GM18517 (cell line): ENCODE measurements at regions not wholly inside any gene's neighbourhood (a gene's known extent, or its start where the extent isn't known, plus 50 kb on each side); places are given as distances from the start of the nearest gene placed in this dataset.
"Not testable (repeated sequence)": the region's sequence is repeated elsewhere in the genome, so short reads cannot be mapped to it uniquely, and the experiment has no call there.

ENCODE experiments used
- ATAC-seq: cut with Tn5 transposase; IDR thresholded peaks from one replicate; pipeline ENCODE4 v1.9.1; 2021; ENCODE audit warnings: mild to moderate bottlenecking, moderate library complexity; ENCODE audit not compliant: unreplicated experiment

DNA sequence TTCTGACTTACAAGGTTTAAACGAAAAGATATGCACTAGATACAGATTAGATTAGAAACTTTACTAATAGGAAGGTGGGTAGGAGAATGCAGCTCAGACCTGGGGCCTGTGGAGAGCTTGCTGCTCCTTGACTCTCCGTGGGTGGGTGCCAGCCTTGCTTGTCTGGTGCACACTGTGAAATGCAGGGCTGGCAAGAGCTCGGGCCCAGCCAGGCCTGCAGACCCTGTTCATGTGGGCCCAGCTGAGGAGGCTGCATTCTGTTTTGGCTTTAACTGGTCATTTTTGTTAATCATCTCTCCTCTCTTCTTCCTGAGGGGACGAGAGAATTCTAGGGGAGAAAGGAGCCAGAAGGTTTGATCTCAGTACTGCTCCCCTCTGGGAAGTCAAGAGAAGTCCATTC, 325.4 kb downstream of the QKI start:
- no peak for ATAC-seq

- ATAC-seq: no peak
These were observed 324.8 kb downstream of the QKI start for GRCh38 chr6:163739408-163739725.

GRCh38 chr6:163738725-163739407, 324.3 kb downstream of the QKI start:
- ATAC-seq: peak; percentile 83

GRCh38 chr6:163738304-163738703, 323.8 kb downstream of the QKI start:
- ATAC-seq: no peak

DNA sequence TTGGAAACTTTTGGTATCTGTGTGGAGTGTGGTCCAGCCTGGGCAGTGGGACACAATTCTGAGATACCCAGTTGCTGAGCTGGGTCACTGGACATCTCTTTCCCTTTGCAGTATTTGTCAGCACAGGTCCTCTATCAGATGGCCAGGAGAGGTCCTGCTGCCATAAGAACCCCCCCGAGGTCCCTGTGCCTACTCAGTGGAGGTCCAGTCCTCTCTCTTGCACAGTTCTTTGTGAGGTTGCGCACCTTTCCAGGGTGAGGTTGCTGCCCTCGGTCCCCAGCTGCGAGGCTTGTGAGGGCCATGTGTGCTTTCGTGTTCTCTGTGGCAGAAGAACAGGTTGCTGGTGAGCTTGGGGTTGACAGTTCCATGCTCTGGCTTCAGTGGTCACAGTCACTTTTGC, 320.6 kb downstream of the QKI start:
- no peak for ATAC-seq

DNA sequence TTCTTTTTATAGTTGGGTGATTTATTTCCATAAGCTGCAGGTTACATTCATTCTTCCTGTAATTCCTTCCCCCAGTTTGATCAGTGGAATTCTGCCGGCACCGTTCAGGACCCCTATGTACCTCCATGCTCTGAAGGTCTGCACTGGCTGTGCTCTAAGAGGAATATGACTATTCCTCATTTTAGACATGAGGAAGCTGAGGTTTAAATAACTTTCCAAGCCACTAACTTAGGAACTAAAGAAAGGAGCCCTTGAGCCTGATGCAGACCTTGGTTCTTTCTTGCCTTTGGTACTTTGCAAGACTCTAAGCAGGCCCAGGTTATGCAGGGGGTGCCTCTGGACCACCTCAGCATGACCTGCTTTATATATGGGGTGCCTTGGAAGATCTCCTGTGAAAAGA, 318.5 kb downstream of the QKI start:
- ATAC-seq: no peak

DNA sequence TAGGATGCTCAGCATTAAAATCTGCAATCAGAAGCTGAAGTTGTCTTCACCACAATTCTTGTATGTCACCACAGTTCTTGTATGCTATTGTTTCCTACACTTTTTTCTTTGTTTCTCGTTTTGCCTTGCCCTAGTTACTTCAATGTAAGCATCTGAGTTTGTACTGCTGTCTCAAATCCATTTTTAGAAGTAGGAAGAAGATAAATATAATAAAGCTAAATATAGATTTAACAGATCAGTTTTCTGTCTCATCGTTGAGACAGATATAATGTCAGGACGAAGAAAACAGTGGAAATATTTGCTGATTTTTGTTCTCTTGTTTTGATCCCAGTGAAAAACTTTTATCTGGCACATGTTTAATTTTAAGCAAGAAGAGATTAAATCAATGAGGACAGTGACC, 318.0 kb downstream of the QKI start:
- no peak for ATAC-seq

DNA sequence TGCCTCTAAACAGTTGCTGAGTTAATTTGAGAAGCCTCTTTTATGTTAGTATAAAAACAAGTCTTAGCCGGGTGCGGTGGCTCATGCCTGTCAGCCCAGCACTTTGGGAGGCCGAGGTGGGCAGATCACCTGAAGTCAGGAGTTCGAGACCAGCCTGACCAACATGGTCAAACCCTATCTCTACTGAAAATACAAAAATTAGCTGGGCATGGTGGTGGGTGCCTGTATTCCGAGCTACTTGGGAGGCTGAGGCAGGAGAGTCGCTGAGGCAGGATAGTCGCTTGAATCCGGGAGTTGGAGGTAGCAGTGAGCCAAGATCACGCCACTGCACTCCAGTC, 317.5 kb downstream of the QKI start:
- not testable (repeated sequence) for ATAC-seq

GRCh38 chr6:163731215-163732013, 316.9 kb downstream of the QKI start:
- ATAC-seq: no peak

DNA sequence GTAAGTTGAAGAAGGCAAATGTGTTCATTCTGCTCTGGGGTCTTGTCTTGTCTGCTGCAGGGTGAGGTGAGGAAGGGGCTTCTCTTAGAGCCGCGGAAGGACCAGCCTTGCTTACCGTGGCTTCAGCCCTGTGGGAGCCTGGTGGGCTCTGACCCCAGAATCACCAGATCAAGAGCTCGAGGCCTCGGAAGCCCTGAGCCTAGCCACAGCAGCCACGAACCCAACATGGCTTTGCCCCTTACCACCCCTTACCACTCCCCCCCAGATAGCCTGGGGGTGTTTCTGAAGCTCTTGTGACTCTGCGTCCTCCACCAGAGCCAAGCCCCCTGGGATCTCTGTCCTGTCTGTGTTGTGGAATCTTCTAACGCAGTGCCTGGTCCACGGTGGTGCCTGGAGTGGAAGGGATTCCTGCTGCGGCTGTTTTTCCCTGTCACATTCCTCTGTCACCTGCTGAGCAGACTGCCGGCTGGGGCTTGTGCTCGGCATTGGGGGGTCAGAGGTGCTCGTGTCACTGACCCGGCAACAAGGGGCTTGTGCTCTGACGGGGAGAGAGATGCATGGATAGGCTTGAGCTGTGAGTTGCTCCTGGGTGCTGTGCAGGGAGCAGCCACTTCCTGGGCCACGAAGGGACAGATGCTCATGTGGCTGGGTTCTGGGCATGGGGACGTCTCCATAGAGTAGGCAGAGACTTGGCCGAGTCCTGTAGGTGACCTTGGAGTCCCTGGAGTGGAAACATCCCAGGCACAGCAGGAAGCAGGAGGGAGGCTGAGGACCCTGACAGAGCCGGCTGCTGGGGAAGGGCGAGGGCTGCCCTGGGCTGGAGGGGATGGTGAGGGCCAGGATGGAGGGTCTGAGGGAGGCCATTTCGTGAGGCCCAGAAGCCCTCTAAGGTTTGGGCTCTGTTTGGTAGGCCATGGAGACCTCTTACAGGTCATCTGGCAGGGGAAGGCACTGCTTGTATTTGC, 316.0 kb downstream of the QKI start:
- ATAC-seq: no peak

DNA sequence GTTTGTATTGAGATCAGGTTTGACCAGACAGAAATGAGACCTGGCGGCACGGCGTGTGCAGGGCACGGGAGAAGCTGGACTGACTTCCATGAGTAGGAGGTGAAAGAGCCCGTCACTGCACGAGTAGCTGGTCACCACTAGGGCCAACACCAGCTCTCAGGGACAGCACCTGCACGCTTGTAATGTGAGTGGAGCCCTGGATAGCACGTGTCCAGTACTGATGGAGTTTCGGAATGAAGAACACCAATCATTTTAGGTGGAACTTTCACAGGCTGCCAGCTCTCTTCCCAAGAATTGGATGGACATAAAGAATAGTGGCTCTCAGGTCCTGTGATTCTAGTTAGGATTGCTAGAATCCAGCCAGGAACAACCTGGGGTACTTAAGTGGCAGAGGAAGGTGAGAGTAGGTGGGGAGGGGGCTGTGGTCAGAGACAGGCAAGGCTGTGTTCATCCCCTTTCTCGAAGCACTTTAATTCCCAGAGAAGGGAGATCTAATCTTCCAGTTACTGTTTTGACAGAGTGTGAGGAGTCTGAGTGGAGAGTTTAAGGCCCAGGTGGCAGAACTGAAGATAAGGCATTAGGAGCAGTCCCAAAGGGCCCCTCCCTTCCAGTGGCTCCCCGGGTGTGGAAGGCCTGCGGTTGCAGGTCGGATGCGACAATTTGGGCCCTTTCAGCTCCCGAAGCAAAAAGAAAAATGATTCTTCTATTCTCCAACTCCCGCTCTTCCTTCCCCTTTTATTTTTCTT, 314.8 kb downstream of the QKI start:
- no peak for ATAC-seq

DNA sequence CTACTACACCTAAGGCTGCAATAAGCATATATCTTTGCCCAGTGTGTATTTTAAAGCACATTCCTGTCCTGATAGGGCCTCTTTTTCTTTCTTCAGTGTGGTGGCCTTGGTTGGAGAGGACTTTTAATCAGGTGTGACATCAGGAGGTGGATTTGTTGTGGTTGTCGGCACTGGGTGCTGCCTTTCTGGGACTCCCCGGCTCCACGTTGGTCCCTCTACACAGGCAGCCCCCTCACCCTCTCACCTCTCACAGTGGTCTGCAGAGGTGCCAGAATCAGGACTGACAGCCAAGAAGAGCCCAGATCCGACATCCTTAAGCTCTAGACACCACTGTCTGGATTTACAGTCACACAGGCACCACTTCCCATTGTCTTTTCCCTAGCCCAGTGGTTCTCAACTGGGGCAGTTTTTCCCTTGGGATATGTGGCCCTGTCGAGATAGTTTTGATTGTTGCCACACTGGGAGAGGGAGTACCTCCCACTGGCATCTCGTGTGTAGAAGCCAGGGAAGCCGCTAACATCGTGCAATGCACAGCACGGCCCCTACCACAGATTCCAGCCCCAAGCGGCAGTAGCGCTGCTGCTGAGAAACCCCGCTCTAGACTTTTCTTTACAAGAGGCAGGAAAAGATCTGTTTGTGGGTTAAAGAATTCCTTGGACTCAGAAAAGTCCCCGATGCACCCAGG, 314.1 kb downstream of the QKI start:
- ATAC-seq: no peak

GRCh38 chr6:163726037-163726695, 311.6 kb downstream of the QKI start:
- ATAC-seq: no peak

DNA sequence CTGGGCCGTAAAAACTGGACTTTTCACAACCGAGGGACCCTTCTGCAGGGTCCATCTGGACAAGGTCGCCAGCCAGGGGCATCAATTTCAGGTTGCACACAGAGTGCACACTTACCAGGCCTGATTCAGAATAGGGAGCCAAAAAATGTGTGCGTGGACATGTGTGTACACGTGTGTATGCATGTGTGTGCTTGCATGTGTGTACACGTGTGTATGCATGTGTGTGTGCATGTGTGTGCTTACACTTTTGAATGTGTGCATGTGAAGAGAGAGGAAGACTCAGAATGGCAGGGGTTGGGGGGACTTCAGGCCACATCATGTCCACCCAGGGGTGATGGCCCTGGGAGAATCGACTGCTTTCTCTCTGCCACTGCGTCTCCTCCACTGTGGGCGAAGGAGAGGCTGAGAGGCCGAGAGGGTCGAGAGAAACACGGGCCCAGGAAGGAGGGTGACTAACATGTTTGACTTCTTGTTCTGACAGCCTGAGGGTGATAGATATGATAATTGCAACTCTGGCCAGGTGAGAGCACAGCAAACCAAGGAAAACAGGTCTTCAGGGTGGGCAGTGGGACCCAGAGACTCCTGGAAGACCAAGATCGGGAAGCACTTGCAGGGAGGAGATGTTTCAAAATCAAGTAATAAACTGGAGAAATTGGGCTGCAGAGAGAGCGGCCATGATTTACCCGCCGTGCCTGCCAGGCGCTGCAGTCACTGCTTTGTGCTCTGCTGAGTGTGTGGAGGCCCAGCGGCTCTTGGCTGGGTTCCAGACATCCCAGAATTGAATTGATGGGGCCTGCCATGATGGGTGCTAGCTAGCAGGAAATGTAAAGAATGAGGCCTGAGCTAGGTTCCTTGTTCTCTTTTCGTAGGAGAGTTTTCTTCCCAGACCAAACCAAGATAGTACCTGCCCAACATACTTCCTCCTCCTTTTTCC, 310.8 kb downstream of the QKI start:
- no peak for ATAC-seq

GRCh38 chr6:163724196-163724595, 309.7 kb downstream of the QKI start:
- no peak for ATAC-seq

GRCh38 chr6:163723759-163724158, 309.2 kb downstream of the QKI start:
- no peak for ATAC-seq

DNA sequence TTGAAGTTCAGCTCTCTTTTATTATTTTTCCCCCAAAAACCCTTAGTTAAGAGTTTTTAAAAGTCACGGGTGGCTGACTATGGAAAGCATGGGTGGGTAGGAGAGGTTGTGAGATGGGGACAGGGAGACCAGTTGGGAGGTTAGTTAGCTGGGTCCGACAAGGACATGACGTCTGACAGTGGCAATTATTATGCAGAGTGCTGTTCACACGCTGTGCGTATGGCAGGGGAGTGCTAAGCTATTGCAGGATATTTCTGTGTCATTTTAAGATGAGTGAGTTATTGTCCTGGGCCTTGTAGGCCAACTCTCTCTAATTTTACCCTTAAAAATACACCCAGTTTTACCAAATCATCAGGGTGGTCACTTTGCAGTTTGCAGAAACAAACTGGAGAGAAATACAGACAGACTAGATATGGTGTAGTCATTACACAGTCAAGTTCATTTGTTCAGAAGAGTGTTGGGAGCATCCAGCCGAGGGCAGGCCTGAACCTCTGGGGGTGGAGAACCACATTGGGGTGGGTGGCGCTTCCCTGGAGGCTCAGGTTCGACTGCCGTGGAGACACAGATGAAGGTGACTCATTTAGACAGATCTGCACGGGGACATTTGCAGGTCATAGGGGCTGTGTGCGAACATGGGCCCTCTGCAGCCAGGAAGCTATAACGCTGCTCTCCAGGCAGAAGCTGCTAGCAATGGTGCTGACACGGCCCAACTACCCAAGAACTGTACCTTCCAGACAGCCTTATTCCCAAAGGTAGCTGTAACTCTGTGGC, 307.6 kb downstream of the QKI start:
- no peak for ATAC-seq

GRCh38 chr6:163721435-163721834, 306.9 kb downstream of the QKI start:
- no peak for ATAC-seq
